ENCODE measurements at regions not wholly inside any gene's neighbourhood (a gene's known extent, or its start where the extent isn't known, plus 50 kb on each side); places are given as distances from the start of the nearest gene placed in this dataset.
"Not testable (repeated sequence)": the region's sequence is repeated elsewhere in the genome, so short reads cannot be mapped to it uniquely, and the experiment has no call there.

DNA sequence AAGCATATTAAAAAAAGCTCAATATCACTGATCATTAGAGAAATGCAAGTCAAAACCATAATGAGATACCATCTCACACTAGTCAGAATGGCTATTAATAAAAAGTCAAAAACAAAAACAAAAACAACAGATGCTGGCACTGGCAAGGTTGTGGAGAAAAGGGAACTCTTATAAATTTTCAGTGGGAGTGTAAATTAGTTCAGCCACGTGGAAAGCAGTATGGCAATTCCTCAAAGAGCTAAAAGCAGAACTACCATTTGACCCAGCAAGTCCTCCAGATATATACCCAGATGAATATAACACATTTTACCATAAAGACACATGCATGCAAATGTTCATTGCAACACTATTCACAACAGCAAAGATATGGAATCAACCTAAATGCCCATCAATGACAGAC is 68.7 kb upstream of the MEGF10 start:
- CTCF ChIA-PET, result interaction anchor here (0.6 kb wide), 1 partner anchor 1875 kb away, joined by 4 read pairs; no protein-coding TSS in a partner anchor
- H3K27me3 Mint-ChIP-seq (ENCODE audit: low read depth); H3K4me3 Mint-ChIP-seq; H3K4me1 Mint-ChIP-seq (ENCODE audit: low read depth); H3K27ac Mint-ChIP-seq; DNase-seq; intact Hi-C loops (cut with micrococcal nuclease); H3K9me3 Mint-ChIP-seq; H3K36me3 Mint-ChIP-seq (ENCODE audit: low read depth): not testable (repeated sequence)

DNA sequence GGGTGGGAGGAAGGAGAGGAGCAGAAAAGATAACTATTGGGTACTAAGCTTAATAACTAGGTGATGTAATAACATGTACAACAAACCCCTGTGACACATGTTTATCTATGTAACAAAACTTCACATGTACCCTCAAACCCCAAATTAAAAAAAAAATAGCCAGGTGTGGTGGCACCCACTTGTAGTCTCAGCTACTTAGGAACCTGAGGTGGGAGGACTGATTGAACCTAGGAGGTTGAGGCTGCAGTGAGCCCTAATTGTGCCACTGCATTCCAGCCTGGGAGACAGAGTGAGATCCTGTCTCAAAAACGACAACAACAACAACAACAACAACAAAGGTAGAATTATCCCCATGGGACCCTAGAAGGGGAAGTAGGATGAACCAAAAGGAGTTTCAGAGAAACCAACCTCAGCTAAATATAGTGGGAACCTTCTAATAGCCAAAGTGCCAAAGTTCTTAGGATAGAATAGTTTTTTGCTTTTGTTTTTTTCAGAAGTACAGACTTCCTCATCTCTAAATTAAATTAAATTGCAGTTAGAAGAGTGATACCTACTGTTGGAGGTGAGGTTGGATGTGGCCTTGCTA is 67.9 kb upstream of the MEGF10 start:
- H3K27ac Mint-ChIP-seq, H3K9me3 Mint-ChIP-seq: not testable (repeated sequence)
- CTCF ChIA-PET, result interaction anchor here (0.6 kb wide), 1 partner anchor 1874 kb away, joined by 4 read pairs; no protein-coding TSS in a partner anchor

DNA sequence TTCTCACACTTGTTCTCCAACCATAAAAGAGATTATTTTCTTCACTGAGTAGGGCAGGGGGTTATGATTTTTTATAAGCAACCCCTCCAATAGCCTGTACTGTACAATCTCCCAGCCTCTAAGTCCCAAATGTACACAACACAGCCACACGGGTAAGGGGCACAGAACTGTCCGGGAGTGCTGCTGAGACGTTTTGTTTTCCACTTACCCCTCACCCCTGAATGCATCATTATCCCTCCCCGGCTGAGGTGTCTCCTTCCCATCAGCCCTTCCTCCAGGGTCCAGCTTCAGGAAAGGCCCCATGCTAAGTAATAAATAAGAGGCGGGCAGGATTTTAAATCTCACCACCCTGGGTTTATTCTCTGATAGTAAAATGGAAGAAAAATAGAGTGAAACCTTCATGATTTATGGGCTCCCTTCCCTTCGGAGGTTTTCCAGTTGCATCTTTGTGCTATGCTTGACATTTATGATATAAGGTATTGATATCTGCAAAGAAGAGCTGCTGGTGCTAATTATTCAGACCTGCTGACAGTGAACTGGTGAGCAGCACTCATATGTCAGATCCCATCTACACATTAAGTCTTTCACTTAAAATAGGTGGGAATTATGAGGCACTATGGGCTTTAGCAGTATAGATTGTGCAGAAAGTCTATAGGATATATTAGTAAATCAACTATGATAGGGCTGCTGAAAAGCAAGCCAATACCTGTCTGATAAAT is 67.2 kb upstream of the MEGF10 start:
- CTCF ChIA-PET, result no interaction called here
- no peak for DNase-seq
- no peak overlapping the region for H3K4me3 Mint-ChIP-seq
- H3K27ac Mint-ChIP-seq, result no peak overlapping the region
- peaks cover 10% of the 10 kb centered on the region for H3K9me3 Mint-ChIP-seq
- no peaks in the 10 kb centered on the region for H3K36me3 Mint-ChIP-seq (ENCODE audit: low read depth)
- intact Hi-C loops (cut with micrococcal nuclease), result no loop called here
- no peaks in the 10 kb centered on the region for H3K27me3 Mint-ChIP-seq (ENCODE audit: low read depth)
- no peaks in the 10 kb centered on the region for H3K4me1 Mint-ChIP-seq (ENCODE audit: low read depth)

More for the DNA sequence above, 67.9 kb upstream of the MEGF10 start:
- H3K4me1 Mint-ChIP-seq (ENCODE audit: low read depth); H3K36me3 Mint-ChIP-seq (ENCODE audit: low read depth); H3K4me3 Mint-ChIP-seq; intact Hi-C loops (cut with micrococcal nuclease); H3K27me3 Mint-ChIP-seq (ENCODE audit: low read depth); DNase-seq: not testable (repeated sequence)

- Mint-ChIP-seq H3K36me3 (ENCODE audit: low read depth) (peaks cover 3% of the 10 kb centered on the region), H3K4me3 (no peak overlapping the region), H3K27me3 (ENCODE audit: low read depth) (no peaks in the 10 kb centered on the region), H3K27ac (no peak overlapping the region), H3K4me1 (ENCODE audit: low read depth) (peaks cover 8% of the 10 kb centered on the region), H3K9me3 (peaks cover 5% of the 10 kb centered on the region)
- CTCF ChIA-PET, result no interaction called here
- intact Hi-C loops (cut with micrococcal nuclease), result loop anchor here (5.0 kb wide), 3 partner anchors 156 to 376 kb away; partner anchors contain the start of gene C5orf63
- DNase-seq, result no peak
Observed at GRCh38 chr5:127227881-127228280, 62.7 kb upstream of the MEGF10 start.

- CTCF ChIA-PET, result no interaction called here
- Mint-ChIP-seq H3K36me3 (ENCODE audit: low read depth) (peaks cover 3% of the 10 kb centered on the region), H3K4me1 (ENCODE audit: low read depth) (peaks cover 8% of the 10 kb centered on the region), H3K27me3 (ENCODE audit: low read depth) (no peaks in the 10 kb centered on the region), H3K27ac (peak overlapping the region; percentile 28), H3K4me3 (peak overlapping the region; percentile 66), H3K9me3 (peaks cover 5% of the 10 kb centered on the region)
- intact Hi-C loops (cut with micrococcal nuclease), result loop anchor here (1.0 to 5.0 kb wide), 4 partner anchors 156 to 376 kb away; partner anchors contain the start of genes C5orf63 and MARCHF3
- peak; percentile 6 for DNase-seq
Observed at GRCh38 chr5:127228540-127229184, 61.9 kb upstream of the MEGF10 start.

- H3K4me1 Mint-ChIP-seq (ENCODE audit: low read depth), result peaks cover 8% of the 10 kb centered on the region
- H3K36me3 Mint-ChIP-seq (ENCODE audit: low read depth), result peaks cover 3% of the 10 kb centered on the region
- CTCF ChIA-PET, result no interaction called here
- no peaks in the 10 kb centered on the region for H3K27me3 Mint-ChIP-seq (ENCODE audit: low read depth)
- peak overlapping the region; percentile 66 for H3K4me3 Mint-ChIP-seq
- H3K27ac Mint-ChIP-seq, result no peak overlapping the region
- intact Hi-C loops (cut with micrococcal nuclease), result loop anchor here (1.0 to 5.0 kb wide), 4 partner anchors 157 to 377 kb away; partner anchors contain the start of genes C5orf63 and MARCHF3
- peak; percentile 62 for DNase-seq
- H3K9me3 Mint-ChIP-seq, result peaks cover 5% of the 10 kb centered on the region
Observed at GRCh38 chr5:127229185-127229889, 61.3 kb upstream of the MEGF10 start.

DNA sequence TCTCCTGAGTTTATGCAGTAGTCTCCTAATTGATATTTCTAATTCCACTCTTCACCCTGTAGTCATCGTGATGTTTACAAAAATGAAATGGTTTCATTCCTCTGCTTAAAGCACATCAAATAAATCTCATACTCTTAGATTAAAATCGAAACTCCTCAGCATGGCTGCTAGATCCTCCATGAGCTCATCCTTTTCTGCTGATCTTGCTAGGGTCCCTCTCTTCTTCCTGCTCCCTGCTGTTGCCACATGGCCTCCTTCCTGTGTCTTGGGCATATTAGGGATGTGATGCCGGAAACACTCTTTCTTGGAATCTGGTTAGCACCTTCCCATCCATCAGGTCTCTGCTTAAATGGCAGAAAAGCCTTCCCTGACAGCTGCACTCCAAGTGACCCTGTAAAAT is 59.5 kb upstream of the MEGF10 start:
- Mint-ChIP-seq H3K27ac (no peak overlapping the region), H3K4me1 (ENCODE audit: low read depth) (peaks cover 8% of the 10 kb centered on the region), H3K36me3 (ENCODE audit: low read depth) (peaks cover 3% of the 10 kb centered on the region), H3K4me3 (no peak overlapping the region), H3K9me3 (peaks cover 5% of the 10 kb centered on the region), H3K27me3 (ENCODE audit: low read depth) (no peaks in the 10 kb centered on the region)
- no peak for DNase-seq
- CTCF ChIA-PET, result no interaction called here
- intact Hi-C loops (cut with micrococcal nuclease), result no loop called here

- DNase-seq, result no peak
- H3K4me1 Mint-ChIP-seq (ENCODE audit: low read depth), result peaks cover 8% of the 10 kb centered on the region
- CTCF ChIA-PET, result no interaction called here
- H3K36me3 Mint-ChIP-seq (ENCODE audit: low read depth), result peaks cover 3% of the 10 kb centered on the region
- no peak overlapping the region for H3K4me3 Mint-ChIP-seq
- intact Hi-C loops (cut with micrococcal nuclease), result no loop called here
- H3K27me3 Mint-ChIP-seq (ENCODE audit: low read depth), result no peaks in the 10 kb centered on the region
- H3K9me3 Mint-ChIP-seq, result no peaks in the 10 kb centered on the region
- no peak overlapping the region for H3K27ac Mint-ChIP-seq
Observed at GRCh38 chr5:127233590-127233989, 57.0 kb upstream of the MEGF10 start.

GRCh38 chr5:127235136-127235535 is 55.5 kb upstream of the MEGF10 start:
- DNase-seq, result no peak
- intact Hi-C loops (cut with micrococcal nuclease), result no loop called here
- CTCF ChIA-PET, result interaction anchor here (0.7 kb wide), 2 partner anchors 17 to 928 kb away, joined by 3 to 6 read pairs; no protein-coding TSS in a partner anchor
- Mint-ChIP-seq H3K4me1 (ENCODE audit: low read depth) (peaks cover 4% of the 10 kb centered on the region), H3K27ac (no peak overlapping the region), H3K27me3 (ENCODE audit: low read depth) (no peaks in the 10 kb centered on the region), H3K9me3 (no peaks in the 10 kb centered on the region), H3K36me3 (ENCODE audit: low read depth) (peaks cover 3% of the 10 kb centered on the region), H3K4me3 (no peak overlapping the region)

GRCh38 chr5:127236254-127236653 is 54.3 kb upstream of the MEGF10 start:
- CTCF ChIA-PET, result interaction anchor here (1.0 kb wide), 1 partner anchor 418 kb away, joined by 3 read pairs; no protein-coding TSS in a partner anchor
- H3K27ac Mint-ChIP-seq, result no peak overlapping the region
- H3K9me3 Mint-ChIP-seq, result no peaks in the 10 kb centered on the region
- no peaks in the 10 kb centered on the region for H3K27me3 Mint-ChIP-seq (ENCODE audit: low read depth)
- intact Hi-C loops (cut with micrococcal nuclease), result no loop called here
- peaks cover 3% of the 10 kb centered on the region for H3K36me3 Mint-ChIP-seq (ENCODE audit: low read depth)
- H3K4me1 Mint-ChIP-seq (ENCODE audit: low read depth), result no peaks in the 10 kb centered on the region
- DNase-seq, result no peak
- H3K4me3 Mint-ChIP-seq, result no peak overlapping the region
